Loucy (cell line): ENCODE measurements at regions not wholly inside any gene's neighbourhood (a gene's known extent, or its start where the extent isn't known, plus 50 kb on each side); places are given as distances from the start of the nearest gene placed in this dataset.

Source experiments
- EZH2phosphoT487 ChIP-seq: fragments of 200-600 bp; IDR thresholded peaks from 2 replicates; pipeline ENCODE4 v1.6.1; 2018; ENCODE audit warnings: antibody characterized with exemption, mild to moderate bottlenecking, moderate library complexity, borderline replicate concordance
- TF ChIP-seq, protein P1 (sequence below): fragments of 200-600 bp; sonication (generic); conservative IDR thresholded peaks from 2 replicates; pipeline ENCODE4 v1.5.1; 2014; ENCODE audit warnings: mild to moderate bottlenecking, antibody characterized with exemption, low read length

DNA sequence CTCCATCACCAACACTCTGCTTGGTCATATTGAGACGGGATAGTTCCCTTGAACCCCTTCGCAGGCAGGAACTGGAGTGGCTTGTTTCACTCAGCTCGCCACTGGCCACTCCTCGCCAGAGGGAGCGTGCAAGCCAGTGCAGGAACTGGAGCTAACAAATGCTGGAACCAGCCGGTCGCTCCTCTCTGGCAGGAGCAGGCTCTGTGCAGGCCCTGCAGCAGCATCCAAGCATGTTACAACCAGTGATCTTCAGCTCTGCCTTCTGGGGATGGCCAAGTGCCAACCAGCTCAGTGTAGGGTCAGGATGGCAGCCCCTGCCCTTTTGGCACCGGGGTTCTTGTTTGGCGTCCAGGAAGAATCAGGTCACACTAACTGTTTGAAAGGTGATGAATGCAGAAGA, 329.0 kb upstream of the AZI2 start:
- TF ChIP-seq, protein P1, sequence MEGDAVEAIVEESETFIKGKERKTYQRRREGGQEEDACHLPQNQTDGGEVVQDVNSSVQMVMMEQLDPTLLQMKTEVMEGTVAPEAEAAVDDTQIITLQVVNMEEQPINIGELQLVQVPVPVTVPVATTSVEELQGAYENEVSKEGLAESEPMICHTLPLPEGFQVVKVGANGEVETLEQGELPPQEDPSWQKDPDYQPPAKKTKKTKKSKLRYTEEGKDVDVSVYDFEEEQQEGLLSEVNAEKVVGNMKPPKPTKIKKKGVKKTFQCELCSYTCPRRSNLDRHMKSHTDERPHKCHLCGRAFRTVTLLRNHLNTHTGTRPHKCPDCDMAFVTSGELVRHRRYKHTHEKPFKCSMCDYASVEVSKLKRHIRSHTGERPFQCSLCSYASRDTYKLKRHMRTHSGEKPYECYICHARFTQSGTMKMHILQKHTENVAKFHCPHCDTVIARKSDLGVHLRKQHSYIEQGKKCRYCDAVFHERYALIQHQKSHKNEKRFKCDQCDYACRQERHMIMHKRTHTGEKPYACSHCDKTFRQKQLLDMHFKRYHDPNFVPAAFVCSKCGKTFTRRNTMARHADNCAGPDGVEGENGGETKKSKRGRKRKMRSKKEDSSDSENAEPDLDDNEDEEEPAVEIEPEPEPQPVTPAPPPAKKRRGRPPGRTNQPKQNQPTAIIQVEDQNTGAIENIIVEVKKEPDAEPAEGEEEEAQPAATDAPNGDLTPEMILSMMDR, result no peak
- TF ChIP-seq EZH2phosphoT487, result no peak
